CD14-positive monocyte (primary cell): ENCODE measurements at regions not wholly inside any gene's neighbourhood (a gene's known extent, or its start where the extent isn't known, plus 50 kb on each side); places are given as distances from the start of the nearest gene placed in this dataset.
A peak's percentile ranks its signal among the peaks of the same experiment; 100 is the strongest.
"Not testable (repeated sequence)": the region's sequence is repeated elsewhere in the genome, so short reads cannot be mapped to it uniquely, and the experiment has no call there.

Source experiments
- DNase-seq, 3 donors: peaks; one replicate each; pipeline ENCODE4 v3.0.0-alpha.2; 2011 to 2022
- H2AFZ ChIP-seq: 2 replicates; pipeline ENCODE4 v1.6.0; 2012; ENCODE audit warnings: mild to moderate bottlenecking, low read depth, low read length, inconsistent platforms; ENCODE audit not compliant: insufficient read depth, poor library complexity, severe bottlenecking
- H3K27ac ChIP-seq, 2 donors: 1 replicate in 1 of 2; 2 replicates in 1 of 2; pipeline ENCODE4 v1.5.1; 2012 to 2013; ENCODE audit warnings: low read length in 2 of 2, control low read depth in 1 of 2, inconsistent platforms in 1 of 2, low read depth in 1 of 2, mild to moderate bottlenecking in 1 of 2
- H3K27me3 ChIP-seq, 2 donors: one replicate each; pipeline versions ENCODE4 v1.6.0 to v1.6.1; 2011 to 2013; ENCODE audit warnings: low read length in 2 of 2; ENCODE audit not compliant: control insufficient read depth in 2 of 2, insufficient read depth in 2 of 2
- H3K36me3 ChIP-seq, 2 donors: replicated peaks in 1 of 2; 1 replicate in 1 of 2; 2 replicates in 1 of 2; pipeline versions ENCODE4 v1.5.1 to v1.6.1; 2012 to 2013; ENCODE audit warnings: low read length in 2 of 2, control low read depth in 1 of 2, inconsistent platforms in 1 of 2, mild to moderate bottlenecking in 1 of 2; ENCODE audit not compliant: insufficient read depth in 2 of 2, control insufficient read depth in 1 of 2
- H3K4me1 ChIP-seq, 2 donors: 1 replicate in 1 of 2; 2 replicates in 1 of 2; pipeline versions ENCODE4 v1.5.1 to v1.6.1; 2012 to 2013; ENCODE audit warnings: low read length in 2 of 2, control low read depth in 1 of 2, inconsistent platforms in 1 of 2, mild to moderate bottlenecking in 1 of 2, moderate library complexity in 1 of 2; ENCODE audit not compliant: insufficient read depth in 2 of 2, control insufficient read depth in 1 of 2
- H3K4me2 ChIP-seq: replicated peaks from 2 replicates; pipeline ENCODE3; 2012; ENCODE audit warnings: low read length, moderate library complexity, mild to moderate bottlenecking; ENCODE audit not compliant: poor library complexity, severe bottlenecking; ENCODE audit errors: extremely low read depth
- H3K4me3 ChIP-seq, 3 experiments: fragments of 200-600 bp in 1 of 3; sonication (generic) in 1 of 3; replicated peaks in 1 of 3; 1 replicate in 2 of 3; 2 replicates in 1 of 3; pipeline ENCODE4 v1.5.1; 2011 to 2013; ENCODE audit warnings: low read length in 3 of 3, mild to moderate bottlenecking in 3 of 3, control low read depth in 2 of 3, low read depth in 2 of 3, inconsistent platforms in 1 of 3, moderate library complexity in 1 of 3
- H3K79me2 ChIP-seq: 2 replicates; pipeline ENCODE4 v1.6.0; 2012; ENCODE audit warnings: mild to moderate bottlenecking, control low read depth, inconsistent platforms, low read length, moderate library complexity; ENCODE audit not compliant: insufficient read depth
- H3K9ac ChIP-seq: 2 replicates; pipeline ENCODE4 v1.6.0; 2017; ENCODE audit warnings: low read length, mild to moderate bottlenecking; ENCODE audit not compliant: insufficient read depth, poor library complexity, severe bottlenecking
- H3K9me3 ChIP-seq, 2 donors: replicated peaks in 1 of 2; 1 replicate in 1 of 2; 2 replicates in 1 of 2; pipeline versions ENCODE4 v1.5.1 to v1.6.1; 2012 to 2013; ENCODE audit warnings: low read length in 2 of 2, control low read depth in 1 of 2; ENCODE audit not compliant: control insufficient read depth in 1 of 2, insufficient read depth in 1 of 2
- H4K20me1 ChIP-seq: 2 replicates; pipeline ENCODE4 v1.6.0; 2012; ENCODE audit warnings: mild to moderate bottlenecking, low read length, control low read depth, moderate library complexity; ENCODE audit not compliant: insufficient read depth
- H3K27ac Mint-ChIP-seq, 7 donors: one replicate each; pipeline ENCODE4 v1.8.0; 2020; ENCODE audit warnings: mild to moderate bottlenecking in 7 of 7, mixed read lengths in 7 of 7, moderate library complexity in 6 of 7, inconsistent platforms in 2 of 7
- H3K27me3 Mint-ChIP-seq, 3 donors: one replicate each; pipeline ENCODE4 v1.8.0; 2021 to 2022; ENCODE audit warnings: low read depth in 3 of 3, mild to moderate bottlenecking in 3 of 3, mixed read lengths in 3 of 3, moderate library complexity in 3 of 3, inconsistent platforms in 1 of 3
- H3K36me3 Mint-ChIP-seq, 2 donors: one replicate each; pipeline ENCODE4 v1.8.0; 2020; ENCODE audit warnings: mixed read lengths in 2 of 2, inconsistent platforms in 1 of 2, mild to moderate bottlenecking in 1 of 2
- H3K4me1 Mint-ChIP-seq: one replicate; pipeline ENCODE4 v1.8.0; 2020; ENCODE audit warnings: mild to moderate bottlenecking, mixed read lengths
- H3K4me3 Mint-ChIP-seq, 2 donors: one replicate each; pipeline ENCODE4 v1.8.0; 2020; ENCODE audit warnings: mild to moderate bottlenecking in 2 of 2, mixed read lengths in 2 of 2, moderate library complexity in 1 of 2
- H3K9me3 Mint-ChIP-seq, 7 donors: one replicate each; pipeline ENCODE4 v1.8.0; 2020 to 2022; ENCODE audit warnings: mixed read lengths in 7 of 7, mild to moderate bottlenecking in 6 of 7, moderate library complexity in 6 of 7, inconsistent platforms in 2 of 7
- WGBS: methylation state at CpG from one replicate; pipeline ENCODE4 v1.1.5; 2013; ENCODE audit warnings: missing lambda C conversion rate; ENCODE audit not compliant: insufficient coverage; 5-methylcytosine and 5-hydroxymethylcytosine counted together
- intact Hi-C, 2 donors: fragments of 100-400 bp; cut with micrococcal nuclease; formaldehyde crosslinking; loops; one replicate each; pipeline versions ENCODE4 v1.15.0 to v1.15.1; 2023
- TF ChIP-seq, protein P1 (sequence below): fragments of 200-600 bp; IDR thresholded peaks from one replicate; pipeline ENCODE4 v1.8.0; 2022; ENCODE audit warnings: antibody characterized with exemption, mild to moderate bottlenecking

DNA sequence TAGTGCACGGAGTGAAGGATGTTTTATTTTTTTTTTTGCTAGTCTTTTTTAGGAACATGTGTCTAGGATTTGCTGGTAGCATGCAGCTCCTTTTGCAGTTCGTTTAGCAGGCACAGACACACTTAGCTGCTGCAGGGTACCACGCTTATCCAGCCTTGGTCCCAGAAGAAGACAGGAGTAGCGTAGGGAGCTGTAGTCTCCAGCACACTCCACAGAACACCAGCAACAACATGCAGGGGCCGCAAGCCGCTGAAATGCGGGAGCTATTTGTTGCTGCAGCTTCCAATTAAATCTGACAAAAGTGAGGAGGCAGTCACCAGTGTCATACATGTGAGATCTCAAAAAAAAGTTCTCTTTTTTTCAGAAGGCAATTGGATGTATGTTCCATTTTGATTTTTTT lies 486.2 kb upstream of the KLF6 start:
- Mint-ChIP-seq H3K27me3 (peaks cover 0 to 2% (median 0%) of the 10 kb centered on the region in 3 donors), H3K4me1 (peaks cover 19% of the 10 kb centered on the region), H3K9me3 (peaks cover 0 to 5% (median 0%) of the 10 kb centered on the region in 7 donors), H3K36me3 (no peaks in the 10 kb centered on the region), H3K4me3 (no peak overlapping the region), H3K27ac (no peak overlapping the region)
- no peak overlapping the region for H2AFZ ChIP-seq
- WGBS = 100% methylated on average over 5 of the region's 7 CpGs
- peaks cover 18% of the 10 kb centered on the region in 2 donors for H3K4me1 ChIP-seq
- no peak for DNase-seq
- no peak overlapping the region for H3K9ac ChIP-seq
- H3K4me2 ChIP-seq = no peak overlapping the region
- no peak overlapping the region for H3K4me3 ChIP-seq
- H3K79me2 ChIP-seq = no peaks in the 10 kb centered on the region
- no peaks in the 10 kb centered on the region for H3K27me3 ChIP-seq
- intact Hi-C loops = no loop called here
- H4K20me1 ChIP-seq = no peaks in the 10 kb centered on the region
- TF ChIP-seq, protein P1, sequence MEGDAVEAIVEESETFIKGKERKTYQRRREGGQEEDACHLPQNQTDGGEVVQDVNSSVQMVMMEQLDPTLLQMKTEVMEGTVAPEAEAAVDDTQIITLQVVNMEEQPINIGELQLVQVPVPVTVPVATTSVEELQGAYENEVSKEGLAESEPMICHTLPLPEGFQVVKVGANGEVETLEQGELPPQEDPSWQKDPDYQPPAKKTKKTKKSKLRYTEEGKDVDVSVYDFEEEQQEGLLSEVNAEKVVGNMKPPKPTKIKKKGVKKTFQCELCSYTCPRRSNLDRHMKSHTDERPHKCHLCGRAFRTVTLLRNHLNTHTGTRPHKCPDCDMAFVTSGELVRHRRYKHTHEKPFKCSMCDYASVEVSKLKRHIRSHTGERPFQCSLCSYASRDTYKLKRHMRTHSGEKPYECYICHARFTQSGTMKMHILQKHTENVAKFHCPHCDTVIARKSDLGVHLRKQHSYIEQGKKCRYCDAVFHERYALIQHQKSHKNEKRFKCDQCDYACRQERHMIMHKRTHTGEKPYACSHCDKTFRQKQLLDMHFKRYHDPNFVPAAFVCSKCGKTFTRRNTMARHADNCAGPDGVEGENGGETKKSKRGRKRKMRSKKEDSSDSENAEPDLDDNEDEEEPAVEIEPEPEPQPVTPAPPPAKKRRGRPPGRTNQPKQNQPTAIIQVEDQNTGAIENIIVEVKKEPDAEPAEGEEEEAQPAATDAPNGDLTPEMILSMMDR = no peak
- no peaks in the 10 kb centered on the region for H3K36me3 ChIP-seq
- no peak overlapping the region for H3K27ac ChIP-seq
- H3K9me3 ChIP-seq = no peaks in the 10 kb centered on the region

DNA sequence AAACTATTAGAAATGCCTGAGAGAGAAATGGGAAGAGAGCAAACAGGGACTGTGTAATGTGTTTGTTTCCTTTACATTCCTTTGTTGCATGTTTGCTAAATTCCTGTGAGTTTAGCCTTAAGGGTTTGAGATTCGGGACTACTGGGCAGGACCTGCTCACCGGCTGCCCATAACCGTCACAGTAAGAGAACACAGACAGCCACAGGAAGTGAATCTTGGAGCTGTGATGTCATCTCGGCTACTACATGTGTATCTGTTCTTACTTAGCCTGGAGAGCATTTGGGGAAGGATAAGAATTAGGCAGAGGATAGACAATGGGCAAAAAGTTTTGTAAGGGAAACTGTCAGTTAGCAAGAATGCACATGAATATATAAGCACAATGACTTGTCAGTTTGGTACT lies 485.1 kb upstream of the KLF6 start:
- TF ChIP-seq, protein P1 = no peak
- Histone ChIP-seq H3K27ac (no peak overlapping the region), H3K9me3 (no peaks in the 10 kb centered on the region), H4K20me1 (no peaks in the 10 kb centered on the region), H3K27me3 (no peaks in the 10 kb centered on the region), H3K79me2 (no peaks in the 10 kb centered on the region), H2AFZ (no peak overlapping the region), H3K4me3 (no peak overlapping the region), H3K4me2 (peak overlapping the region; percentile 39), H3K36me3 (no peaks in the 10 kb centered on the region), H3K9ac (no peak overlapping the region), H3K4me1 (peaks cover 25% of the 10 kb centered on the region in 2 donors)
- intact Hi-C loops = no loop called here
- peaks cover 25% of the 10 kb centered on the region for H3K4me1 Mint-ChIP-seq
- H3K9me3 Mint-ChIP-seq = peaks cover 0 to 5% (median 0%) of the 10 kb centered on the region in 7 donors
- peaks cover 0 to 2% (median 0%) of the 10 kb centered on the region in 3 donors for H3K27me3 Mint-ChIP-seq
- H3K27ac Mint-ChIP-seq = peak overlapping the region in 2 of 7 donors; percentile 8 to 47
- DNase-seq = peak; percentile 50 to 73 (median 56)
- 8% methylated on average over 4 of the region's 4 CpGs for WGBS
- no peaks in the 10 kb centered on the region for H3K36me3 Mint-ChIP-seq
- no peak overlapping the region for H3K4me3 Mint-ChIP-seq

DNA sequence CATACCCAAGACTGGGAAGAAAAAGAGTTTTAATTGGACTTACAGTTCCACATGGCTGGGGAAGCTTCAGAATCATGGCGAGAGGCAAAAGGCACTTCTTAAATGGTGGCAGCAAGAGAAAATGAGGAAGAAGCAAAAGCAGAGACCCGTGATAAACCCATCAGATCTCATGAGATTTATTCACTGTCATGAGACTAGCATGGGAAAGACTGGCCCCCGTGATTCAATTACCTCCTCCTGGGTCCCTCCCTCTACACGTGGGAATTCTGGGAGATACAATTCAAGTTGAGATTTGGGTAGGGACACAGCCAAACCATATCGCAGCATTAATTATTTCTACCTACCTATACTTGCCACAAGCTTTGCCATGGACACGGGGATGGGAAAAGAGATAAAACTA lies 483.5 kb upstream of the KLF6 start:
- H3K36me3 ChIP-seq, DNase-seq, H3K27ac ChIP-seq, H3K4me3 ChIP-seq, H3K27me3 Mint-ChIP-seq, H3K4me2 ChIP-seq, H3K79me2 ChIP-seq, intact Hi-C loops, H3K9ac ChIP-seq, H3K36me3 Mint-ChIP-seq, H4K20me1 ChIP-seq, H3K27me3 ChIP-seq, H2AFZ ChIP-seq, H3K9me3 Mint-ChIP-seq, H3K4me3 Mint-ChIP-seq, H3K9me3 ChIP-seq: not testable (repeated sequence)
- H3K4me1 ChIP-seq = peaks cover 25% of the 10 kb centered on the region in 2 donors
- peaks cover 26% of the 10 kb centered on the region for H3K4me1 Mint-ChIP-seq
- WGBS = 100% methylated on average over 1 of the region's 6 CpGs
- peak overlapping the region in 1 of 7 donors; percentile 18 for H3K27ac Mint-ChIP-seq
